ENCODE measurements at regions not wholly inside any gene's neighbourhood (a gene's known extent, or its start where the extent isn't known, plus 50 kb on each side); places are given as distances from the start of the nearest gene placed in this dataset.

- no peak overlapping the region for H2BK15ac ChIP-seq (ENCODE audit: low read depth, low read length)
- no peak overlapping the region for H3K27ac ChIP-seq (ENCODE audit: insufficient read depth, low read length)
- no peaks in the 10 kb centered on the region for H3K9me1 ChIP-seq (ENCODE audit: insufficient read depth, low read length)
- dilution Hi-C loops (cut with HindIII; ENCODE audit: low sequenced_read_pairs, unreplicated experiment) (no loop called here), intact Hi-C loops (cut with micrococcal nuclease) (no loop called here), in situ Hi-C loops (cut with MboI; ENCODE audit: low sequenced_read_pairs) (no loop called here)
- DNase-seq: no peak
- no peak overlapping the region for H4K8ac ChIP-seq (ENCODE audit: low read depth in 2 of 2, low read length in 2 of 2)
- 25% methylated on average over 1 of the region's 4 CpGs; no CpG with 5 or more reads in 1 of the 2 experiments for WGBS, 2 experiments (ENCODE audit: extremely low coverage in 2 of 2, insufficient read length in 1 of 2)
- no peak overlapping the region for H3K56ac ChIP-seq (ENCODE audit: extremely low read depth, insufficient read depth, low read length)
- ChIA-PET POLR2A (ENCODE audit: unreplicated experiment) (no interaction called here), CTCF (no interaction called here)
- H3K23ac ChIP-seq (ENCODE audit: low read depth, low read length): no peak overlapping the region
- H2BK5ac ChIP-seq (ENCODE audit: low read depth, low read length, poor library complexity, severe bottlenecking): no peak overlapping the region
- no peak overlapping the region for H3K4me2 ChIP-seq (ENCODE audit: low read depth, low read length)
- no TSS peak for BruUV-seq (replicated peaks)
- peaks cover 30% of the 10 kb centered on the region for H3K9me3 ChIP-seq (ENCODE audit: control insufficient read depth, insufficient read depth, low read length)
- no peak overlapping the region for H3K4ac ChIP-seq (ENCODE audit: low read depth, low read length)
- H4K91ac ChIP-seq (ENCODE audit: insufficient read depth, low read depth, low read length): no peak overlapping the region
- H3K14ac ChIP-seq (replicated peaks; ENCODE audit: low read depth, low read length): no peak overlapping the region
- no peaks in the 10 kb centered on the region for H3K79me1 ChIP-seq (ENCODE audit: low read depth in 1 of 2, low read length in 2 of 2)
- H4K5ac ChIP-seq (ENCODE audit: low read depth, low read length): no peak overlapping the region
- H2BK20ac ChIP-seq (ENCODE audit: low read depth, low read length): no peak overlapping the region
- no peak overlapping the region for H3K4me3 ChIP-seq (ENCODE audit: insufficient read depth, low read depth, low read length)
- H3K18ac ChIP-seq (ENCODE audit: low read depth, low read length): no peak overlapping the region
- H3K9ac ChIP-seq (ENCODE audit: low read depth, low read length): no peak overlapping the region
- no peak overlapping the region for H2BK120ac ChIP-seq (ENCODE audit: low read depth, low read length)
- no peak overlapping the region for H2AK5ac ChIP-seq (ENCODE audit: low read depth, low read length)
- H4K20me1 ChIP-seq (ENCODE audit: insufficient read depth, low read length): no peaks in the 10 kb centered on the region; the same call in 1 of the 2 replicates
- no peaks in the 10 kb centered on the region for H3K27me3 ChIP-seq (ENCODE audit: control insufficient read depth, insufficient read depth, low read length)
- TF ChIP-seq USF2 (IDR thresholded peaks at IDR 0.05; ENCODE audit: low read depth, low read length): no peak
- no peak for TF ChIP-seq CEBPB (IDR thresholded peaks at IDR 0.05; ENCODE audit: low read depth, low read length)
- TF ChIP-seq FOS (IDR thresholded peaks at IDR 0.05; ENCODE audit: low read depth, low read length): no peak
- TF ChIP-seq RAD21 (IDR thresholded peaks at IDR 0.05; ENCODE audit: low read length): no peak
- no peak for TF ChIP-seq NFE2L2 (IDR thresholded peaks at IDR 0.05; ENCODE audit: low read depth, low read length)
- TF ChIP-seq MAFK (IDR thresholded peaks at IDR 0.05; ENCODE audit: low read depth, low read length): no peak
- TF ChIP-seq MXI1 (IDR thresholded peaks at IDR 0.05; ENCODE audit: borderline replicate concordance, low read depth, low read length): no peak
- no peak for TF ChIP-seq CTCF (conservative IDR thresholded peaks at IDR 0.05; ENCODE audit: low read depth, low read length)
- TF ChIP-seq MAZ (IDR thresholded peaks at IDR 0.05; ENCODE audit: borderline replicate concordance, low read depth, low read length): no peak
- no peak for TF ChIP-seq POLR2A (IDR thresholded peaks at IDR 0.05; ENCODE audit: low read depth, low read length)
- TF ChIP-seq SMC3 (IDR thresholded peaks at IDR 0.05; ENCODE audit: low read depth, low read length): no peak
- no peak for TF ChIP-seq RFX5 (IDR thresholded peaks at IDR 0.05; ENCODE audit: low read depth, low read length)
- no peak for TF ChIP-seq RCOR1 (IDR thresholded peaks at IDR 0.05; ENCODE audit: insufficient replicate concordance, low read length)
- no peak for TF ChIP-seq ELK1 (IDR thresholded peaks at IDR 0.05; ENCODE audit: borderline replicate concordance, low read depth, low read length)
- TF ChIP-seq CHD1 (IDR thresholded peaks at IDR 0.05; ENCODE audit: low read depth, low read length): no peak
- no peaks in the 10 kb centered on the region for H3K4me1 ChIP-seq (ENCODE audit: control insufficient read depth, insufficient read depth, low read length)
- H3K36me3 ChIP-seq (ENCODE audit: control insufficient read depth, insufficient read depth, low read length): no peaks in the 10 kb centered on the region
- no peak for ATAC-seq (ENCODE audit: low read depth)
- no peak overlapping the region for H2AK9ac ChIP-seq (replicated peaks; ENCODE audit: low read depth, low read length, poor library complexity)
- no peak overlapping the region for H2AFZ ChIP-seq (replicated peaks; ENCODE audit: low read length, poor library complexity)
These were observed 637.9 kb downstream of the ACTR3B start for GRCh38 chr7:153397459-153397858.
